Pancreas (tissue), 10 donors: ENCODE measurements at regions not wholly inside any gene's neighbourhood (a gene's known extent, or its start where the extent isn't known, plus 50 kb on each side); places are given as distances from the start of the nearest gene placed in this dataset.
A peak's percentile ranks its signal among the peaks of the same experiment; 100 is the strongest.

Experiments used
- ATAC-seq, 4 donors: fragments of 200-7000 bp; cut with Tn5 transposase; one replicate each; pipeline versions ENCODE4 v1.8.0 to v1.9.1; 2020; ENCODE audit warnings: mild to moderate bottlenecking in 4 of 4, moderate library complexity in 4 of 4
- DNase-seq, 6 donors: peaks; one replicate each; pipeline ENCODE4 v3.0.0-alpha.2; 2020
- FAIRE-seq: peaks from 2 replicates; lab custom pipeline; 2012; peaks lifted over from hg19 to GRCh38; lab: Jason Lieb, UNC
- H3K27ac ChIP-seq, 4 donors: fragments of 200-600 bp; sonication (generic); 1 replicate in 3 of 4; 2 replicates in 1 of 4; pipeline versions ENCODE4 v1.5.0 to v1.8.0; 2020
- H3K27me3 ChIP-seq, 4 donors: fragments of 200-600 bp; one replicate each; pipeline ENCODE4 v1.8.0; 2021
- H3K36me3 ChIP-seq, 3 donors: fragments of 200-600 bp; sonication (generic) in 1 of 3; one replicate each; pipeline versions ENCODE4 v1.5.0 to v1.8.0; 2020 to 2021
- H3K4me1 ChIP-seq, 3 donors: fragments of 200-600 bp; one replicate each; pipeline ENCODE4 v1.8.0; 2021
- H3K4me3 ChIP-seq, 4 donors: fragments of 200-600 bp; sonication (generic) in 2 of 4; one replicate each; pipeline versions ENCODE4 v1.5.0 to v1.8.0; 2020 to 2021
- H3K9me3 ChIP-seq, 4 donors: fragments of 200-600 bp; one replicate each; pipeline ENCODE4 v1.8.0; 2021
- WGBS, 2 donors: extraction: QIAGEN DNeasy Blood & Tissue Kit; methylation state at CpG; one replicate each; pipeline ENCODE4 v1.1.7; 2013; 5-methylcytosine and 5-hydroxymethylcytosine counted together
- intact Hi-C, 3 donors: fragments of 100-400 bp; cut with DNase I; formaldehyde crosslinking; loops; one replicate each; pipeline versions ENCODE4 v1.11.1 to v1.14.2; 2022
- TF ChIP-seq, protein P1 (sequence below), 4 donors: fragments of 200-600 bp; sonication (generic) in 3 of 4; IDR thresholded peaks; one replicate each; pipeline versions ENCODE4 v1.5.0 to v1.8.0; 2021; ENCODE audit warnings: antibody characterized with exemption in 4 of 4
- donor health status: healthy with polysubstance abuse.
- donor health status: DM: no; HTN: no; CAD: no; lungs with moderate emphysema.
- donor health status: DM: no; HTN: no; CAD: no.
- donor health status: control.
- donor health status: control.
- donor health status: Bipolar disorder and iron deficiency.
- donor health status: DM: yes; HTN: yes; CAD: no.
- donor health status: DM: no; HTN: no; CAD: no.
- donor health status: DM: no; HTN: no; CAD: no.
- donor health status: DM: yes; HTN: yes; CAD: no.

DNA sequence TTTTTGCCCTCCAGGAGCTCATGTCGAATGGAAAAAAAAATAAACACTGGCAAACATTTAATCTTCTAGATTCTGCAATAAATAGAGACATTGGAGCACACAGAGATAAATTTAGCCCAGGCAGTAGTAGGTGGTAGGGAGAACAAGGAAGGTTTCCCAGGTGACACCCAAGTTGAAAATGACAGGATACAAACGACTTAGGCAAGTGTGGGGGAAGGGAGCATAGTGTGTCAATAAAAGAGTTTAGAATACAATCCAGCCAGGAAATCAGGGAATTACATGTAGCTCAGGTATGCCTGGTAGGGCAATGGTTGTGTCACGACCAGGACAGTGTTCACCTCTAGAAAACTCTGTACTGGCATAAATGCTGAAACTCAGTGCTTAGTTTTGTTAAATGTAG lies 364.6 kb upstream of the AGTR1 start:
- DNase-seq: peak in 2 of 6 donors; percentile 4 to 28

DNA sequence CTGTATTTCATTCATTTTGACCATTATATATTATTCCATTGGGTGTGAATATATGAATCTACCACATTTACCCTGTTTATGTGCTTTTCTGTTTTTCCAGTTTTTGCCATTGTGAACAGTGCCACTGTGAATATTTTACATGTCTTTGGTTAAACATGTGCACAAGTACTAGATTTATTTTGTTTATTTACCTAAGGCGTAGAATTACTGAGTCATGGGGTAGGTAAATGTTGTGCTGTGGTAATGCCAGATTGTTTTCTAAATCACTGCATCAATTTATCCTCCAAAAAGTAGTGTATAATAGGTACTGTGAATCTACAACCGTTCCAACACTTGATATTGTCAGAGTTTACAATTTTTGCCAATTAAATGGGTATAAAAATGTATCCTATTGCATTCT lies 362.1 kb upstream of the AGTR1 start:
- Histone ChIP-seq H3K27ac (no peak overlapping the region), H3K9me3 (no peaks in the 10 kb centered on the region), H3K4me1 (peaks cover 0 to 15% (median 7%) of the 10 kb centered on the region in 3 donors), H3K36me3 (no peaks in the 10 kb centered on the region), H3K4me3 (no peak overlapping the region), H3K27me3 (no peaks in the 10 kb centered on the region)
- ATAC-seq (no peak), FAIRE-seq (no peak), DNase-seq (no peak)
- intact Hi-C loops: no loop called here
- 84 to 87% methylated on average over 2 of the region's 2 CpGs for WGBS, 2 donors
- TF ChIP-seq, protein P1, sequence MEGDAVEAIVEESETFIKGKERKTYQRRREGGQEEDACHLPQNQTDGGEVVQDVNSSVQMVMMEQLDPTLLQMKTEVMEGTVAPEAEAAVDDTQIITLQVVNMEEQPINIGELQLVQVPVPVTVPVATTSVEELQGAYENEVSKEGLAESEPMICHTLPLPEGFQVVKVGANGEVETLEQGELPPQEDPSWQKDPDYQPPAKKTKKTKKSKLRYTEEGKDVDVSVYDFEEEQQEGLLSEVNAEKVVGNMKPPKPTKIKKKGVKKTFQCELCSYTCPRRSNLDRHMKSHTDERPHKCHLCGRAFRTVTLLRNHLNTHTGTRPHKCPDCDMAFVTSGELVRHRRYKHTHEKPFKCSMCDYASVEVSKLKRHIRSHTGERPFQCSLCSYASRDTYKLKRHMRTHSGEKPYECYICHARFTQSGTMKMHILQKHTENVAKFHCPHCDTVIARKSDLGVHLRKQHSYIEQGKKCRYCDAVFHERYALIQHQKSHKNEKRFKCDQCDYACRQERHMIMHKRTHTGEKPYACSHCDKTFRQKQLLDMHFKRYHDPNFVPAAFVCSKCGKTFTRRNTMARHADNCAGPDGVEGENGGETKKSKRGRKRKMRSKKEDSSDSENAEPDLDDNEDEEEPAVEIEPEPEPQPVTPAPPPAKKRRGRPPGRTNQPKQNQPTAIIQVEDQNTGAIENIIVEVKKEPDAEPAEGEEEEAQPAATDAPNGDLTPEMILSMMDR (IDR thresholded peaks at IDR 0.05): no peak

More for the DNA sequence above, 364.6 kb upstream of the AGTR1 start:
- Histone ChIP-seq H3K27me3 (no peaks in the 10 kb centered on the region), H3K9me3 (no peaks in the 10 kb centered on the region), H3K36me3 (no peaks in the 10 kb centered on the region), H3K4me3 (no peak overlapping the region), H3K27ac (no peak overlapping the region), H3K4me1 (peaks cover 0 to 15% (median 7%) of the 10 kb centered on the region in 3 donors)
- peak; percentile 83 to 94 (median 90) for ATAC-seq
- FAIRE-seq: no peak
- 13 to 15% methylated on average over 3 of the region's 3 CpGs for WGBS, 2 donors
- TF ChIP-seq, protein P1 (IDR thresholded peaks at IDR 0.05): no peak
- intact Hi-C loops: no loop called here

DNA sequence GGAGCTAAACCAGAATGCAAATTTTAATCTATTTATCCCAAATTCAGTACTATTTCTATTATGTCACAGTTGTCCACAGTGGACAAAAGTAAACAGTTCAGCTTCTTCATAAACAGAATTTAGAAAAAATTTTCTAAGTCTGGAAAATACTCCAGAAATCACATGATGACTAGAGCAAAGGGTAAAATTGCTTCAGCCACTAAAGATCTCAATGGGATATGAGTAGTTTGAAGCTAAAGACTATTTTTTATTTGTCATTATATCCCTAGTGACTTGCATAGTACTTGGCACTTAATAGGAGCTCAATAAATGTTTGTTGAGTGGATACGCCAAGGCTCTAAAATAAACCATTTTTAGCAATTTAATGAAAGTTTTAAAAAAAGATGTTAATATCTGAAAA lies 354.3 kb upstream of the AGTR1 start:
- Histone ChIP-seq H3K27me3 (no peaks in the 10 kb centered on the region), H3K9me3 (no peaks in the 10 kb centered on the region), H3K4me3 (no peak overlapping the region), H3K4me1 (no peaks in the 10 kb centered on the region), H3K36me3 (no peaks in the 10 kb centered on the region), H3K27ac (no peak overlapping the region)
- 83 to 86% methylated on average over 1 of the region's 1 CpG for WGBS, 2 donors
- TF ChIP-seq, protein P1 (IDR thresholded peaks at IDR 0.05): no peak
- intact Hi-C loops: no loop called here
- no peak for DNase-seq
- no peak for ATAC-seq
- no peak for FAIRE-seq

- H3K4me3 ChIP-seq: no peak overlapping the region
- FAIRE-seq (no peak), ATAC-seq (no peak), DNase-seq (no peak)
- H3K4me1 ChIP-seq: no peaks in the 10 kb centered on the region
- H3K27me3 ChIP-seq: no peaks in the 10 kb centered on the region
- H3K9me3 ChIP-seq: no peaks in the 10 kb centered on the region
- intact Hi-C loops: no loop called here
- 61 to 66% methylated on average over 1 of the region's 1 CpG for WGBS, 2 donors
- no peaks in the 10 kb centered on the region for H3K36me3 ChIP-seq
- no peak overlapping the region for H3K27ac ChIP-seq
- TF ChIP-seq, protein P1 (IDR thresholded peaks at IDR 0.05): no peak
Measured at GRCh38 chr3:148344521-148344920, 353.2 kb upstream of the AGTR1 start.

- Histone ChIP-seq H3K36me3 (no peaks in the 10 kb centered on the region), H3K9me3 (no peaks in the 10 kb centered on the region), H3K4me3 (no peak overlapping the region), H3K27me3 (no peaks in the 10 kb centered on the region), H3K27ac (no peak overlapping the region), H3K4me1 (no peaks in the 10 kb centered on the region)
- FAIRE-seq: no peak
- no peak for DNase-seq
- no peak for ATAC-seq
- intact Hi-C loops: no loop called here
- TF ChIP-seq, protein P1 (IDR thresholded peaks at IDR 0.05): no peak
Measured at GRCh38 chr3:148360051-148360450, 337.7 kb upstream of the AGTR1 start.
